Stimulated activated CD4-positive, alpha-beta T cell treated with anti-CD3 and anti-CD28 coated beads, Interleukin-12 subunit alpha, Interleukin-12 subunit beta, amount 100 ng/mL, for 4 hours (primary cell): ENCODE measurements at regions not wholly inside any gene's neighbourhood (a gene's known extent, or its start where the extent isn't known, plus 50 kb on each side); places are given as distances from the start of the nearest gene placed in this dataset.
"Not testable (repeated sequence)": the region's sequence is repeated elsewhere in the genome, so short reads cannot be mapped to it uniquely, and the experiment has no call there.

Source experiments
- DNase-seq: peaks from one replicate; pipeline ENCODE4 v3.0.0-alpha.2; 2020

DNA sequence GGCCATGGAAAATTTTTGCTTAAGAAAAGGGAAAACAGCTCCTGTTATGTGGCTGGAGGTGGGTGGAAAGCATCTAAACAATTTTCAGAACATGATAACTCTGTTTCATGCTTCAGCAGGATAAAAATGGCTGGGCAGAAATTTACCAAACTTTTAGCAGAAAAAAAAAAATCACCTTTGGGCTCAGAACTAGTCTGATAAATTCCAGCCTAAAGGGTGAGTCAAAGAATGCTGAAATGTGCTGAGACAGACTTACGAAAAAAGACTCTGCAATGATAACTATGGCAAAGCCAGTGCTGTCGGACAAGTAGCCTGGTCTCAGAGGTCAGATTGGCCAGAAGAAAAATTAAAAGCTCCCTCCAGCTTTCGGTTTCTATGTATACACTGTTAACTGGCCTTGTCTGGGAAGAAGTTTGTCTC, 123.6 kb downstream of the LRATD1 start:
- no peak for DNase-seq

DNA sequence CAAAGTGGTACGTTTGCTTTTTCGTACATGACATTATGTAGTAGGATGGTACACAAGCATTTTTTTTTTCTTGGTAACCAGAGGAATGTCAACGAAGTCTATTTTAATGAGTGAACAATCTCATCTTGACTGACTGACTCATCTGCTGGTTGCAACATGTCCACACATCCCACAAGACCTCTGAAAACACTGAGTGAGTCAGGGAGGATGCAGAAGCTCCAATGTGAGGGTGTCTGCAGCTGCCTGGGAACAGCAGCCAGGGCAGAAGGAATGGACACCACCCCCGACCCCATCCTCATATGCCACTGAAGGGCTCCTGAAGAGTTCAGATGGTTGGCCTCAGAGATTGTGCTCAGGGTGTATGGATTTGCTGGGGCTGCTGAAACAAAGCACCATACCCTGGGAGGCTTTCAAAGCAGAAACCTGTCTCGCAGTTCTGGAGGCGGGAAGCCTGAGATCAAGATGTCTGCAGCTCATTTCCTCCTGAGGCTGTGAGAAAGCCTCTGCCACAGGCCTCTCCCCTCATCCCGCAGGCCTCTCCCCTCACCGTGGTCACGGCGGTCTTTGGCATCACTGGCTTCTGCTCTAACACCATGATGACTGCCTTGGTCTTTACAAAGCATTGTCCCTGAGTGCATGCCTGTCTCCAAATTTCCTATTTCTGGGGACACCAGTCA, 124.6 kb downstream of the LRATD1 start:
- DNase-seq, result no peak

DNA sequence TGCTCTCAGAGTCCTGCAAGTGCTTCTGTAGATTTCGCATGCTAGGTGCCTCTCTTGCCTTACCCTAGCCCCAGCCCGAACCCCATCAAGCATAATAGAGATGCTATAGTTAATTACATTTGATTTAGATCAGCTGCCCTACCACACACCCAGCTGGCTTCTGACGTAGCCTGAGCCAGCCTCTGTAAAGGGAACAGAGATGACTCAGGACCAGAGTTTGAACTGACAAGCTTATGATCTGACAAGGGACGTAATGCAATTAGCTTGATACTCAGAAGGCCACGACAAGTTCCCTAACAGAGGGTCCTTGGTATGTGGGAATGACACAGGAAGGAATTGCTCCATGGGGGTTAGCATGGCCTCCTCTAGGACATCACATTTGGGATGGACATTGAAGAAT, 126.6 kb downstream of the LRATD1 start:
- no peak for DNase-seq

DNA sequence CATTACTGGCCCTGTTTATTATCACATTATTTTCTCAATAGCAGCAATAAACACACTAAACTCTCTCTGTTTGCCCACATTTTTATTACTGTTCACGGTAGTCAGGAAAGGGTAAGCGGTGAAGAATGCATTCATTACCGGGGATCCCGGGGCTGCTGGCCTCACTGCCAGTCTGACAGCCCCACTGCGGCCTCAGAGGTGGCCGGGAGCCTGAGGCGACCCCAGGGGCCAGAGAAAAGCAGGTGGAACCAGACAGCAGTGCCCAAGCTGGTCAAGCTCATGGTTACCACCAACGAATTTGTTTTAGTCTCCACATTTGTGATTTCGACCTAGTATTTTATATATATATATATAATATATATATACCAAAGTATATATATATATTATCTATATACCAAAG, 127.7 kb downstream of the LRATD1 start:
- no peak for DNase-seq

DNA sequence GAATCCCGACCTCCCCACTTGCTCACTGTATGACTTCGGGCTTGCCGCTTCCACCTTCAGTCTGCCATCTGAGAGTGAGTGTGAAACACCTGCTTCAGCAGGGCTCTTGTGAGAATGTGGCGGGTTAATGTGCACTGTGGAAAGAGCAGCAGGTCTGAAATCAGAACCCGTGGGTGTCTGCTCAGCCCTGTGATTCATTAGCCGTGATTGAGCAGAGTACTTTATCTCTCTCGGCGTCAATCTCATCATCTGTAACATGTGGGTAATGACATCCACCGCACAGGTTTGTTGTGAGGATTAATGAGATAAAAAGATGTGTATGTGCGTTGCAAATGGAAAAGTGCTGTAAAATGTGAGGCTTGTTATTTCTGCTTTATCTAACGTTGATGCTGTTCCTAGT, 128.6 kb downstream of the LRATD1 start:
- no peak for DNase-seq

DNA sequence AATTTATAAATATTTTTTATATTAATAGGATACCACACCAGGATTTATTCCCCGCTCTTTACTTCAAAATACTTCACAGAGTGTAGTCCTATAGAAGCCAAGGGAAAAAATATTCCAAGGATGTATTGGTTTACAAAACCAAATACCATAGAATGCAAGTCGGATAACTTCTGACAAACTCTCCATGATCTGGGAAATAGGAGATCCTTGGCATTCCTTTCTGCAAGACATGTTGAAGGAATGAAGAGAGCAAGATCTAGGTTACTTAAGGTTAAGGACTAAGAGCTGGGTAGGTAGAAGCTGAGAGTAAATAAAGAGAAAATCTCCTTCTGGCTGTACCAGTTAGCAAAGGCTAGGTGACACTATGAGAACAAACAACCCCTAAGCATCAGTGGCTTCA, 141.2 kb downstream of the LRATD1 start:
- DNase-seq, result no peak

DNA sequence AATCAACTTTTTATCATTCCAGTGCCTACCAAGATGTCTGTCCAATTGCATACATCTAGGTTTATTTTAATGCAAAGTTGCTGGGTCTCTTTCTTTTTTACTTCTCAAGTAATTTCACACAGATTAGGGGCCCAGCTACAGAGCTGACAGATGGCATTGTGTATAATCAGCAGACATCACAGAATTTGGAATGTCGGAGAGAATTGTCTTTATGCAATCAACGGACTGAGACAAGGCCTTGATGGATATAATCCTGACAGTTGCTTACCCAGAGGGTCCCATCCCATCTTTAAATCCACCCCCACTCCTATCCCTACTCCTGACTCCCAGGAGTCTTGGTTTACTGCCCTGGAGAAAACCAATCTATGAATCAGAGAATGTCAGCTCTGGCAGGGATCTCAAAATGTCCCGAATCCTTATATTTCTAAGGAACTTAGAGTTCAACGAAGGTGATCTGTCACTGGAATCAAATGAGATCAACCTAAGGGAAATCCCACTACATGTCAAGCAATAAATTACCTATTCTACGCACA, 142.0 kb downstream of the LRATD1 start:
- no peak for DNase-seq

DNA sequence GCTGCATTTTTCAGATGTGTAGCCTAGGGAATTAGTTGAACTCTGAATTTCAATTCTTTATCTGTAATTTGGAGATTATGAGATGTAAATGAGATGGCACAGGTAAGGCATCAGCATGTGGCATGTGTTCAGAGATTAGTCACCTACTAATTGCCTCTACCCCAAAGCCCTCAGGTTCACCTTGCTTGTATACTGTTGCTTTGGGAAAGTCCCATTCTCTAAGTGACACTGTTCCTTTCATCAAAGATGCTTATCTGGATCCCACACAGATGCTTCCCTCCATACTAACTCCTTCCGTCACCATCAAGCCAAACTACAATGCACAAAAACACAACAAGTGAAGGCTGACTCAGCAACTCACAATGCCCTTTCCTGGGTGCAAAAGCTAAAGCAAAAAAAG, 143.7 kb downstream of the LRATD1 start:
- DNase-seq, result no peak

DNA sequence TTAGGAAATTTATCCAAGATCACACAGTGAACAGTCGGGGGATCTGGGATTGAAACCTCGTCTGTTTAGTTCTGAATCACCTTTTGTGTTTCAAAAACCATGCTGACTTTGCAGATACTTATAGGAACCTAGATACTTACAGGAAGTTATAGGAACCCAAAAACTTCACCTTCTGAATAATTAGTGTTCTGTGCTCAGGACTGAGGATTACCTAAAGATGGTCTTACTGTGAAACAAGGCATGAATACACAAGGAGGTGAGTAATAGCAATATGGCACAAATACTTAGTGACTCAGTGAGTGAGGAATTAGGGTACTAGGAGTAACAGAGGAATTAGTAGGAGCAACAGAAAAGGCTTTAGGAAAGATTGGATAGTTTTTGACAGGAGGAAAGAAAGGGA, 145.5 kb downstream of the LRATD1 start:
- no peak for DNase-seq

DNA sequence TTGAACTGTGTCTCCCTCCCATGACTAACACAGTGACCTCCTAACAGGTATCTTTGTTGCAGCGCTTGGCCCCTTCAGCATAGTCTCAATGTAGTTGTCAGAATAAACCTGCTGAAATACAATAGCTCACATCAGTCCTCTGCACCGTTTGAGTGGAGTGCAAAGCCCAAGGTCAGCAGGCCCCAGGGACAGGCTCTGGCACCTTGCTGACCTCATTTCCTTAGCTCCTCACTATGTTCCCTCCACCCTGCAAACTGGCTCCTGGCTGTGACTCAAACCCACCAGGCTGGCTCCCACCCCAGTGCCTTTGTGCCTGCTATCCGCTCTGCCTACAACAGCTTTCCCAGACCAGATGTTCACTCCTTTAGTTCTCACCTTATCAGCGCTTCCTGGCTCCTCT, 146.7 kb downstream of the LRATD1 start:
- no peak for DNase-seq

DNA sequence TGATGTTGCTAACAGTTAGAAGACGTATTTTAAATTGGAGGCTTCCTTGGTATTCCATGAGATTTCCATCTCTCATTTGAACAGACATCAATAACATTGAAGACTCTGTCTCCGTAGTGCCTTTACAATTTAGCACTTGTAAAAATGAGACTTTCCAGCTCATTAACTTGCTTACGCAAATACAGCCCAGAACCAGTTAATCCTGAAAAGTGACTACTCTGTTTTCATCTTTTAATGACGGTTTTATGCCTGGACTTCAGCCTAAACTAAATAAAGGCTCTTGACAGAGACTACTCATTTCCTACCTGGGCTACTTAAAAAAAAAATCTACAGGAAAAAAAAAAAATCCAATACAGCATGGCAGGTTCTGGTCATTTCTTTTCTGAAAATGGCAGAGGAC, 148.6 kb downstream of the LRATD1 start:
- no peak for DNase-seq

DNA sequence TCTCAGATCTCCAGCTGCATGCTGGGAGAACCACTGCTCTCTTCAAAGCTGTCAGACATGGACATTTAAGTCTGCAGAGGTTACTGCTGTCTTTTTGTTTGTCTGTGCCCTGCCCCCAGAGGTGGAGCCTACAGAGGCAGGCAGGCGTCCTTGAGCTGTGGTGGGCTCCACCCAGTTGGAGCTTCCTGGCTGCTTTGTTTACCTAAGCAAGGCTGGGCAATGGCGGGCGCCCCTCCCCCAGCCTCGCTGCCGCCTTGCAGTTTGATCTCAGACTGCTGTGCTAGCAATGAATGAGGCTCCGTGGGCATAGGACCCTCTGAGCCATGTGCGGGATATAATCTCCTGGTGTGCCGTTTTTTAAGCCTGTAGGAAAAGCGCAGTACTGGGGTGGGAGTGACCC, 156.3 kb downstream of the LRATD1 start:
- DNase-seq, result not testable (repeated sequence)

DNA sequence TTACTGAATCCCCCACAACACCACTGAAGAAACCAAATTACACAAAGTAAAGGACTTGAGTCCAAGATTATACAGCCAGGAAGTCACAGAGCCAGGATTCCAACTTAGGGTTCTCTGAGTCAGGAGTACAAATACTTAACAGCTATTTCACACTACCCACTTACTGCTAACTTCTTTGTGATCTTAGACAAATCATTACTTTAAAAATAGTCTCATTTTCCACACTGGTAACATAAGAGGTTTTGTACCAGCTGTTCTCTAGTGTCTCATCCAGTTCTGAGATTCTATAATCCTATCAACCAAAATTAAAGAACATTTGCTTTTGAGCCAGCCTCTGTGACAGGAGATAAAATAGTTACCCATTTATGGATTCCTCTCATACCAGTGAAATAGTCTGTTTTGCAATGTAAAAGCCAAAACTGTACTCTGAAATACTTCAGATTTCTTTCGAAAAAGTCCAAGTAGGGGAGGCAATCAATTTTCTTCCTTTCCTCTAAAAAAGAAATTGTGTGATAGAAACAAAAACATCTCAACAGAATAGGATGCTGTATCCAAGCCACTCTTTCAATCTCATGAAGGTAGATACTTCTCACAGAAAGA, 157.6 kb downstream of the LRATD1 start:
- no peak for DNase-seq

DNA sequence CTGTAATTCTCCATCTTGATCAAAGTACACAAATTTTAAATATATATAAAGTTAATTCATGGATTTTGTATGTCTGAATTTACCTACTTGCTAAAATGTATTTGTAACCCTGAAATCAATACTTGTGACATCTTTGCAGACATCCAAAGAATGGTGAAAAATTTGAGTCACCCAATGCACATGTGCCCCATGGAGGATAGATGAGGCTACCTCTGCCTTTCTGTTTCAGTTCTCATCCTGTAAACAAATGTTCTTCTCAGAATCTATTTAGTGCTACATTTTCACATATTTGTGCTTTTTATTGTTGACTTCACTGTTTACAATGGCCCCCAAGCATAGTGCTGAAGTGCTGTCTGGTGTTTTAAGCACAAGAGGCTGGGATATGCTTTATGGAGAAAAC, 171.5 kb downstream of the LRATD1 start:
- DNase-seq, result no peak

DNA sequence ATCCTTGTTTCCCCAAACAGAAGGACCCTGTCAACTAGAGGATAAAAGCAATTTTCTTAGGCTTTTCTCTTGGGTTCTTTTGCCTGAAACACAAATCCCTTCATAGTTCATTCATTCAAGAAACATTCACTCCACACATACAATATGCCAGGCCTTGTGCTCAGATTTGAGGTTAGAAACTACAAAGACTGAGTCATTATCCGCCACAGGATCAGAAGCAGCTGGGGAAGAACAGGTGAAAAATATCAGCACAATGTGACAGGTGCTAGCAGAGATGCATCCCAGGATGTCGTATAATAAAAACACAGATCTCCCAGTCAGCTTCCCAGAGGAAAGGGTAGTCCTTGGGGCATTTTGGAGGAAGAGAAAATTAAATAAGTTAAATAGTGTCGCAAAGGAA, 172.4 kb downstream of the LRATD1 start:
- DNase-seq, result no peak

DNA sequence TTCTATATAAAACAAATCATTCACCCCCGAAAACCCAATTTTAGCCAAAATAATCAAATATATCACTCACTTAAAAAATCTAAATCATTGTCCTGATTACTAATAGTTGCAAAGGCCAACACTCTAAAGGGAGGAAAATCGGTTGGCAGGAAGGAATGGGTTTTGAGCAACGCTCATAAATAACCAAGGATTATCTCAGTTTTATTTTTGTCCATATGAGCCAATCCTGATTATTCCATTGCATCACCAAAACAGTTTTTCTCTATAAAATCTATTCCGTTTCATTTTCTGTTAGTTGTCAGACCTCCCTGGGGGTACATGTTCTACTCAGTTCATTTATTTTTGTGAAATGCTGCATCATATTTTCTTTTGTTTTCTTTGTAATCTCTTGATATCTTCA, 174.1 kb downstream of the LRATD1 start:
- no peak for DNase-seq

DNA sequence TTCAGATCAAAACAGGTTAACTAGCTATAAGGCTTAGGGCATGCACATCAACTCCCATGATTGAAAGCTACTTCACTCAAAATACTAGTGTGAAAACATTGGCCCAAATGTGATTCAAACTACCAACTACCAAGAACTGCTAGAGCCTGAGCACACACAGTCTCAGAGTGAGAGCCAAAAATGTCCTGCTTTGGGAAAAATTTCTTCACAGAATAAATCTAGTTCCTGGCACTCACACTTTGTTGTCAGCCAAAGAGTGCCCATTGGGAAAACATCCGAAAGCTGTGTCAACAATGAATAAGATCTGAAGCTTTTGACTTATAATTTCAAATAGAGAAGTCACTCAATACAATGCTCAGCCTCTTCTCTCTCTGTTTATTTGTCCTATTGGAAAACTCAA, 182.7 kb downstream of the LRATD1 start:
- DNase-seq, result no peak

DNA sequence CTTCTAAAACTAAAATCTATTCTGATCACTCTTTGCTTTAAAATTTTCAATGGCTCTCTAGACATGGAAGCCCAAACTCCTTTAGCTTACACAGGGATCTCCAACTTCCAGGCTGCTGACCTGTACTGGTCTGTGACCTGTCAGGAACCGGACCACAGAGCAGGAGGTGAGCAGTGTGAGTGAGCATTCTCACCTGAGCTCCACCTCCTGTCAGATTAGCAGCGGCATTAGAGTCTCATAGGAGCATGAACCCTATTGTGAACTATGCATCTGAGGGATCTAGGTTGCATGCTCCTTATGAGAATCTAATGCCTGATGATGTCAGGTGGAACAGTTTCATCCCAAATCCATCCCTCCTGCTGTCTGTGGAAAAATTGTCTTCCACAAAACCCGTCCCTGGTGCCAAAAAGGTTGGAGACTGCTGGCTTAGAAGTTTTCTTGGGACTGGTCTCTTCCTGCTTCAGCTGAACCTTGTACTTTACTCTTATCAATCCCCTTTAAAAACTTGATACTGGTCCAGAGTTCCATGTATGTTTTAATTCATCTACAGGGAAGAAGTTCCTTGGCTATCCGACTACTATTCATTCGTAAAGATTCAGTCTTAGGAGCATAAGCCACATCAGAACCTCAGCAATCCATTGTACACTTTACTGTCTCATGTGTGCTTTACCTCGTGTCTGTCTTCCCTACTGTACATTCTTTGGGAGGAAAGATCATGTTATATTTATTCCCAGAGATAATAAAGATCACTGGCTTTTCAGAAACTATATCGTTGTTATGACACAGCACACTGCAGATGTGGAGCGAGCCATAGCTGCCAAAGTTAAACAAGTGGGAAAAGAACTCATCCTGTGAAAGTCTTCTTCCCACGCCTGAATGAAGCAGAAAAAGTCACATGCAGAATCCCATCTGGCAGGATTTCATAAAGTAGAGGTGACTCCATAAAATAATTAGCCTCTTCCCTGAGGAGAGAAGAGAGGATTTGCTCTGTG, 183.8 kb downstream of the LRATD1 start:
- no peak for DNase-seq

DNA sequence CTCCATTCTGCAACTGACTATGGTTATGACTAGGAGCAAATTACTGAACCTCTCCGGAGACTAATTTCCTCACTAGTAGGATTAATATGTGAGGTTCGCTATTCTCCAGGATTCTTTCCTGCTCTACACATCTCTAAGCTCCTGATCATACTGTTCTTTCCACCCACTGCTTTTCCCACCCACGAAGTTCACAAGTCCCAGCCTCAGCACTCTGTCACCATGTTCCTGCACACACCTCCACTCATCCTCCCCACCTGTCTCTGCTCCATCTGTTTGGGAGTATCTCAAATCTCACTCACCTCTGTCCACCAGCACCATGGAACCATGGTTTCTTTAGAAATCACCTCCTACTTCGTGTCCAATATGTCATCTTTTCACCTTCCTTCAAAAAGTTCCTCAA, 185.3 kb downstream of the LRATD1 start:
- no peak for DNase-seq

DNA sequence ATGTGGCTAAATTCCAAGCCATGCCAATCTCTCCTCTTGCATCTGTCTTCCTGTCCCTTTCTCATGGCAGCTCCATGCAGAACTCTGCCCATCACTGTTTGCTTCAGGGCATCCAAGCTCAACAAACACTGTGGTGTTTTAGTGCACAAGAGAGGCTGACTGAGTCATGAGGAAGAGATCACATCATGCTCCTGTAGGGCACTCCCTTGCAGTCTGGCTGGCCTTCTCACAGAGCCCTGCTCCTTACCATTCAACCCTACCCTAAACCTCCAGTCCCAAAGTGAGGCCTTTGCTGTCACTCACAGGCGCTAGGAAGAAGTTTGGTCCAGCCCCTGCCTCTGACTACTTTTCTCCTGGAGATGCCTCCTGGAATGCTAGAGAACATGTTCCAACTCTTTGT, 194.0 kb downstream of the LRATD1 start:
- DNase-seq, result no peak

DNA sequence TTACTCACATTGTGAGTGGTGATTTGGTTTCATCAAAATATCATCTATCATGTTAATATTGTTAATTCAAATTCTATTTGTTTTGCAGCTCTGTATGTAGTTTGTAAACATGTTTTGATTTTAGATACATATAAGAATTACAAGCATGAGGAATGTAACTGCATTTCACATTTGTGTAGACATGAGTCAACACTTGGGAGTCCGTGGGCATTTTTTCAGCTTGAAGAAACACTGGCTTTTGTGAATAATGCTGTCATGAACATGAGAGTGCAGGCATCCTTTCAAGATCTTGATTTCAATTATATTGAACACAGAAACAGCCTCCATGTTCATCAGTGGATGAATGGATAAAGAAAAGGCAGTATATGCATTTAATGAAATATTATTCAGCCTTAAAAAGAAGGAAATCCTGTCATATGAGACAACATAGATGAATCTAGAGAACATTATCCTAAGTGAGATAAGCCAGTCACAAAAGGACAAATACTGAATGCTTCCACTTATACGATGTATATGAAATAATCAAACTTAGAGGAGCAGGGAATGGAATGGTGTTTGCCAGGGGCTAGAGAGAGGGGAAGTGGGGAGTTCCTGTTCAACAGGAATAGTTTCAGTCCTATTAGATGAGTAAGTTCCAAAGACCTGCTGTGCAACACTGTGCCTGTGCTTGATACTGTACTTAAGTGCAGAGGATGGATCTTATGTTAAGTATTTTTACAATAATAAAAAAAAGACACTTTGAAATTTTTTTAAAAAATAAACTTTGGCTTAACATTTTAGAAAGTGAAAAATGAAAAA, 194.9 kb downstream of the LRATD1 start:
- no peak for DNase-seq

DNA sequence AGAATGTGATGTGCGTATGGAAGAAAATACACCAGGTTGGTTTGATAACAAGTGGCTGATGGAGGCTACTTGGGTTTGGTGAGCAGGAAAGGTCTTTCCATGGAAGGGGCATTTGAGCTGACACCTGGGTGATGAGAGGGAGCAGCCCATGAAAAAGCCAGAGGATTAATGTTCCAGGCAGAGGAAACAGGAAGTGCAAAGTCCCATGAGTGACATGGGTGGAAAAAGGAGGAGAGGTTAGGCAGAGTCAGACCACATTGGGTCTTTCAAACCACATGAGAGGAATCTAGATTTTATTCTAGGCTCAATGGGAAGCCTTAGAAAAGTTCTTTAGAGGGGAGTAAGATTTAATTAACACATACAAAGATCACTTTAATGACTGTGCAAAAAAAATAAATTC, 195.7 kb downstream of the LRATD1 start:
- DNase-seq, result no peak

DNA sequence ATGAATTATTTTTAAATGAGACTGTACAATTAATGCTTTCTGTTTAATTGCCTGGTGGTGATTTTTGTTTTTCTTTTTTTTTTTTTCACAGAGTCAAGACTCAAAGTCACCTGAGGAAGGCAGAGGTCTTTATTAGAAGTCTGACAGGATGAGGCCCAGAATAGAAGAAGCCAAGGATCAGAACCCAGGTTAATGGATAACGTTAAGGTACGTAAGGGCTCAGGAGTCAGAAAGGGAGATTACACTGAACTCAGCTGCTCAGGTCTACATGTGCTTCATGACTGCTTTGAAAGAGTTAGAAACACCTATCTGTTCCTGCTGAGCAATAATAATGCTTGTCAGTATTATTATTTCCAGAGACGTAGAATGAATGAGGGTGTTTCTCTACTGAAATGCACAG, 196.5 kb downstream of the LRATD1 start:
- no peak for DNase-seq
